ENCODE measurements at regions not wholly inside any gene's neighbourhood (a gene's known extent, or its start where the extent isn't known, plus 50 kb on each side); places are given as distances from the start of the nearest gene placed in this dataset.
"Not testable (repeated sequence)": the region's sequence is repeated elsewhere in the genome, so short reads cannot be mapped to it uniquely, and the experiment has no call there.

GRCh38 chr4:162782778-162783525 is 383.7 kb downstream of the NAF1 start:
- in situ Hi-C loops (cut with HindIII; ENCODE audit: low sequenced_read_pairs) = no loop called here
- DNase-seq (ENCODE audit: low spot score) = no peak

GRCh38 chr4:162782096-162782777 is 384.5 kb downstream of the NAF1 start:
- in situ Hi-C loops (cut with HindIII; ENCODE audit: low sequenced_read_pairs) = no loop called here
- DNase-seq (ENCODE audit: low spot score) = no peak

GRCh38 chr4:162770761-162771490 is 395.8 kb downstream of the NAF1 start:
- in situ Hi-C loops (cut with HindIII; ENCODE audit: low sequenced_read_pairs) = no loop called here

GRCh38 chr4:162767083-162767482 is 399.6 kb downstream of the NAF1 start:
- in situ Hi-C loops (cut with HindIII; ENCODE audit: low sequenced_read_pairs) = no loop called here
- DNase-seq (ENCODE audit: low spot score) = no peak

More at GRCh38 chr4:162770761-162771490, 395.8 kb downstream of the NAF1 start:
- DNase-seq (ENCODE audit: low spot score) = no peak

GRCh38 chr4:162761965-162762364 is 404.7 kb downstream of the NAF1 start:
- in situ Hi-C loops (cut with HindIII; ENCODE audit: low sequenced_read_pairs) = no loop called here
- DNase-seq (ENCODE audit: low spot score) = no peak

- in situ Hi-C loops (cut with HindIII; ENCODE audit: low sequenced_read_pairs); DNase-seq (ENCODE audit: low spot score): not testable (repeated sequence)
Observed at GRCh38 chr4:162740228-162740627, 426.5 kb downstream of the NAF1 start.

GRCh38 chr4:162739596-162739995 is 427.1 kb downstream of the NAF1 start:
- DNase-seq (ENCODE audit: low spot score); in situ Hi-C loops (cut with HindIII; ENCODE audit: low sequenced_read_pairs): not testable (repeated sequence)

- in situ Hi-C loops (cut with HindIII; ENCODE audit: low sequenced_read_pairs) = no loop called here
- DNase-seq (ENCODE audit: low spot score) = no peak
Observed at GRCh38 chr4:162732876-162733275, 433.8 kb downstream of the NAF1 start.

- in situ Hi-C loops (cut with HindIII; ENCODE audit: low sequenced_read_pairs) = no loop called here
- DNase-seq (ENCODE audit: low spot score) = no peak
Observed at GRCh38 chr4:162727766-162728165, 438.9 kb downstream of the NAF1 start.

GRCh38 chr4:162727232-162727631 is 439.5 kb downstream of the NAF1 start:
- in situ Hi-C loops (cut with HindIII; ENCODE audit: low sequenced_read_pairs) = no loop called here
- DNase-seq (ENCODE audit: low spot score) = no peak

GRCh38 chr4:162715401-162715800 is 451.3 kb downstream of the NAF1 start:
- in situ Hi-C loops (cut with HindIII; ENCODE audit: low sequenced_read_pairs) = no loop called here
- DNase-seq (ENCODE audit: low spot score) = no peak

GRCh38 chr4:162707962-162708361 is 458.7 kb downstream of the NAF1 start:
- DNase-seq (ENCODE audit: low spot score) = no peak
- in situ Hi-C loops (cut with HindIII; ENCODE audit: low sequenced_read_pairs) = no loop called here

GRCh38 chr4:162706632-162707031 is 460.1 kb downstream of the NAF1 start:
- DNase-seq (ENCODE audit: low spot score) = no peak
- in situ Hi-C loops (cut with HindIII; ENCODE audit: low sequenced_read_pairs) = no loop called here

- in situ Hi-C loops (cut with HindIII; ENCODE audit: low sequenced_read_pairs) = no loop called here
- DNase-seq (ENCODE audit: low spot score) = no peak
Observed at GRCh38 chr4:162706051-162706450, 460.6 kb downstream of the NAF1 start.

- DNase-seq (ENCODE audit: low spot score) = no peak
- in situ Hi-C loops (cut with HindIII; ENCODE audit: low sequenced_read_pairs) = no loop called here
Observed at GRCh38 chr4:162705130-162705803, 461.4 kb downstream of the NAF1 start.

GRCh38 chr4:162700815-162701361 is 465.8 kb downstream of the NAF1 start:
- in situ Hi-C loops (cut with HindIII; ENCODE audit: low sequenced_read_pairs) = no loop called here
- no peak for DNase-seq (ENCODE audit: low spot score)

GRCh38 chr4:162700358-162700757 is 466.3 kb downstream of the NAF1 start:
- in situ Hi-C loops (cut with HindIII; ENCODE audit: low sequenced_read_pairs) = no loop called here

GRCh38 chr4:162699629-162700028 is 467.1 kb downstream of the NAF1 start:
- in situ Hi-C loops (cut with HindIII; ENCODE audit: low sequenced_read_pairs) = no loop called here
- DNase-seq (ENCODE audit: low spot score) = no peak

More at GRCh38 chr4:162700358-162700757, 466.3 kb downstream of the NAF1 start:
- no peak for DNase-seq (ENCODE audit: low spot score)

- no peak for DNase-seq (ENCODE audit: low spot score)
- in situ Hi-C loops (cut with HindIII; ENCODE audit: low sequenced_read_pairs) = no loop called here
Observed at GRCh38 chr4:162685410-162685809, 481.3 kb downstream of the NAF1 start.

Data from G401 (cell line).